SK-N-SH (cell line): ENCODE measurements at regions not wholly inside any gene's neighbourhood (a gene's known extent, or its start where the extent isn't known, plus 50 kb on each side); places are given as distances from the start of the nearest gene placed in this dataset.

Source experiments
- CTCF ChIA-PET: fragments of 300-600, 350-600 bp; formaldehyde crosslinking; extraction: SDS; loops from one replicate; lab custom pipeline; 2021; lab: Yijun Ruan, JAX
- POLR2A ChIA-PET: fragments of 350-600 bp; sonication (Branson Sonifier 250); formaldehyde crosslinking; extraction: SDS; loops from one replicate; lab custom pipeline; 2020; ENCODE audit warnings: antibody characterized with exemption, inconsistent platforms; lab: Yijun Ruan, JAX
- DNase-seq: peaks from one replicate; pipeline ENCODE4 v3.0.0; 2012
- H2AFZ ChIP-seq: fragments of 200-600 bp; sonication (generic); 2 replicates; pipeline ENCODE4 v1.8.1; 2016; ENCODE audit warnings: antibody characterized with exemption, mild to moderate bottlenecking, low read depth
- H3F3A ChIP-seq: fragments of 200-600 bp; sonication (generic); replicated peaks from 2 replicates; pipeline ENCODE3; 2016; ENCODE audit warnings: antibody characterized with exemption, mild to moderate bottlenecking; ENCODE audit not compliant: insufficient read depth
- H3K27ac ChIP-seq, 2 experiments: fragments of 200-500 bp in 1 of 2; fragments of 200-600 bp in 1 of 2; sonication (Bioruptor generic) in 1 of 2; sonication (generic), shearing (Covaris generic) in 1 of 2; 2 replicates each; pipeline versions ENCODE4 v1.5.1 to v1.6.1; 2014 to 2016; ENCODE audit warnings: low read depth in 2 of 2, inconsistent platforms in 1 of 2, low read length in 1 of 2, mild to moderate bottlenecking in 1 of 2, mixed read lengths in 1 of 2
- H3K27me3 ChIP-seq: fragments of 200-600 bp; sonication (generic), shearing (Covaris generic); 2 replicates; pipeline ENCODE4 v1.6.1; 2016; ENCODE audit warnings: mixed run types; ENCODE audit not compliant: insufficient read depth
- H3K36me3 ChIP-seq, 2 experiments: fragments of 200-500 bp in 1 of 2; fragments of 200-600 bp in 1 of 2; sonication (Bioruptor generic) in 1 of 2; sonication (generic) in 1 of 2; replicated peaks in 1 of 2; 2 replicates each; pipeline versions ENCODE3 to v1.5.1; 2014 to 2016; ENCODE audit warnings: low read length in 1 of 2, mild to moderate bottlenecking in 1 of 2; ENCODE audit not compliant: insufficient read depth in 2 of 2, control insufficient read depth in 1 of 2
- H3K4me1 ChIP-seq, 2 experiments: fragments of 200-500 bp in 1 of 2; fragments of 200-600 bp in 1 of 2; sonication (Bioruptor generic) in 1 of 2; sonication (generic), shearing (Covaris generic) in 1 of 2; 2 replicates each; pipeline versions ENCODE4 v1.5.1 to v1.6.1; 2014 to 2016; ENCODE audit warnings: low read depth in 1 of 2, low read length in 1 of 2, mixed run types in 1 of 2; ENCODE audit not compliant: insufficient read depth in 2 of 2, control insufficient read depth in 1 of 2
- H3K4me2 ChIP-seq: fragments of 200-600 bp; sonication (generic), shearing (Covaris generic); 2 replicates; pipeline ENCODE4 v1.6.1; 2017; ENCODE audit warnings: mixed run types
- H3K4me3 ChIP-seq, 2 experiments: fragments of 200-500 bp in 1 of 2; fragments of 200-600 bp in 1 of 2; sonication (Bioruptor generic) in 1 of 2; sonication (generic), shearing (Covaris generic) in 1 of 2; 2 replicates each; pipeline versions ENCODE4 v1.5.1 to v1.8.1; 2014 to 2016; ENCODE audit warnings: low read depth in 2 of 2, inconsistent platforms in 1 of 2, low read length in 1 of 2, mild to moderate bottlenecking in 1 of 2, mixed read lengths in 1 of 2, moderate library complexity in 1 of 2
- H3K79me2 ChIP-seq: fragments of 200-600 bp; sonication (generic); 2 replicates; pipeline ENCODE4 v1.8.1; 2017; ENCODE audit warnings: mild to moderate bottlenecking; ENCODE audit not compliant: insufficient read depth
- H3K9ac ChIP-seq: fragments of 200-600 bp; sonication (generic); 2 replicates; pipeline ENCODE4 v1.6.1; 2017; ENCODE audit warnings: mixed run types
- H3K9me2 ChIP-seq: fragments of 200-600 bp; sonication (generic); 2 replicates; pipeline ENCODE4 v1.6.1; 2017; ENCODE audit warnings: mixed run types
- H3K9me3 ChIP-seq: fragments of 200-600 bp; sonication (generic); 2 replicates; pipeline ENCODE4 v1.6.1; 2017; ENCODE audit warnings: mixed run types, mild to moderate bottlenecking, moderate library complexity
- H4K20me1 ChIP-seq: fragments of 200-600 bp; sonication (generic); 2 replicates; pipeline ENCODE4 v1.6.1; 2017; ENCODE audit warnings: mild to moderate bottlenecking, mixed run types; ENCODE audit not compliant: insufficient read depth
- CHD2 ChIP-seq: fragments of 150-350 bp; IDR thresholded peaks from 2 replicates; pipeline ENCODE4 v1.6.1; 2018; ENCODE audit warnings: low read length; ENCODE audit not compliant: partially characterized antibody
- CTCF ChIP-seq: fragments of 200-600 bp; sonication (generic); IDR thresholded peaks from 2 replicates; pipeline ENCODE4 v1.6.1; 2017; ENCODE audit warnings: antibody characterized with exemption, mild to moderate bottlenecking, moderate library complexity
- ELF1 ChIP-seq: IDR thresholded peaks from 2 replicates; pipeline ENCODE4 v1.4.0; 2012
- EP300 ChIP-seq, 2 experiments: IDR thresholded peaks; 2 replicates each; pipeline versions ENCODE4 v1.4.0 to v1.6.1; 2012; ENCODE audit warnings: borderline replicate concordance in 1 of 2, low read depth in 1 of 2, low read length in 1 of 2
- FOXM1 ChIP-seq: IDR thresholded peaks from 2 replicates; pipeline ENCODE4 v1.4.0; 2012; ENCODE audit warnings: low read depth, mild to moderate bottlenecking
- GABPA ChIP-seq: IDR thresholded peaks from 2 replicates; pipeline ENCODE4 v1.4.0; 2012; ENCODE audit warnings: low read depth, mild to moderate bottlenecking
- GATA2 ChIP-seq: sonication (generic); formaldehyde crosslinking; IDR thresholded peaks from 2 replicates; pipeline ENCODE4 v1.5.0; 2020; ENCODE audit warnings: mild to moderate bottlenecking, missing genetic modification reagents
- JUND ChIP-seq: IDR thresholded peaks from 2 replicates; pipeline ENCODE4 v1.4.0; 2012
- MAX ChIP-seq: IDR thresholded peaks from 2 replicates; pipeline ENCODE4 v1.4.0; 2012; ENCODE audit warnings: low read depth
- MXI1 ChIP-seq: IDR thresholded peaks from 2 replicates; pipeline ENCODE4 v1.6.1; 2012; ENCODE audit warnings: mild to moderate bottlenecking, low read depth, low read length, improper control_type of control experiment
- NFIC ChIP-seq: IDR thresholded peaks from 2 replicates; pipeline ENCODE4 v1.4.0; 2012; ENCODE audit warnings: borderline replicate concordance
- NRF1 ChIP-seq: IDR thresholded peaks from 2 replicates; pipeline ENCODE4 v1.6.1; 2012; ENCODE audit warnings: low read depth, mild to moderate bottlenecking, low read length
- PBX3 ChIP-seq: IDR thresholded peaks from 2 replicates; pipeline ENCODE4; 2012
- POLR2AphosphoS5 ChIP-seq: IDR thresholded peaks from 2 replicates; pipeline ENCODE4 v1.6.1; 2012; ENCODE audit warnings: low read depth, low read length
- RAD21 ChIP-seq: IDR thresholded peaks from 2 replicates; pipeline ENCODE4 v1.6.1; 2012; ENCODE audit warnings: mild to moderate bottlenecking, low read length
- RCOR1 ChIP-seq: fragments of 150-350 bp; IDR thresholded peaks from 2 replicates; pipeline ENCODE4 v1.6.1; 2017; ENCODE audit warnings: antibody characterized with exemption, low read length
- RXRA ChIP-seq: IDR thresholded peaks from 2 replicates; pipeline ENCODE4 v1.4.0; 2012; ENCODE audit warnings: low read depth, mild to moderate bottlenecking, borderline replicate concordance
- SIN3A ChIP-seq: IDR thresholded peaks from 2 replicates; pipeline ENCODE4 v1.6.1; 2012; ENCODE audit warnings: low read depth, mild to moderate bottlenecking, low read length, moderate library complexity, borderline replicate concordance
- SMC3 ChIP-seq: IDR thresholded peaks from 2 replicates; pipeline ENCODE4 v1.6.1; 2012; ENCODE audit warnings: low read depth, low read length, improper control_type of control experiment
- TAF1 ChIP-seq: IDR thresholded peaks from 2 replicates; pipeline ENCODE4 v1.6.1; 2012; ENCODE audit warnings: low read depth, mild to moderate bottlenecking, low read length, moderate library complexity, borderline replicate concordance
- TCF12 ChIP-seq: IDR thresholded peaks from 2 replicates; pipeline ENCODE4 v1.4.0; 2012
- TEAD4 ChIP-seq: IDR thresholded peaks from 2 replicates; pipeline ENCODE4 v1.4.0; 2012; ENCODE audit warnings: mild to moderate bottlenecking, borderline replicate concordance; ENCODE audit not compliant: insufficient read depth
- USF2 ChIP-seq: fragments of 150-350 bp; IDR thresholded peaks from 2 replicates; pipeline ENCODE4 v1.6.1; 2017; ENCODE audit warnings: antibody characterized with exemption, low read length, low read depth, borderline replicate concordance
- WGBS: methylation state at CpG from one replicate; pipeline ENCODE4 v1.1.6; 2017; ENCODE audit warnings: low lambda C conversion rate; 5-methylcytosine and 5-hydroxymethylcytosine counted together

GRCh38 chr2:144079803-144080202, 440.1 kb downstream of the ZEB2 start:
- H4K20me1 ChIP-seq = no peaks in the 10 kb centered on the region
- no peak for DNase-seq
- peak overlapping the region in 1 of 2 experiments; percentile 90; a peak in 1 of 4 replicates for H3K27ac ChIP-seq
- no peak overlapping the region for H3K4me3 ChIP-seq
- H3K27me3 ChIP-seq = no peaks in the 10 kb centered on the region
- H2AFZ ChIP-seq = no peak overlapping the region
- H3K79me2 ChIP-seq = no peaks in the 10 kb centered on the region
- H3K4me1 ChIP-seq = peaks cover 31 to 32% of the 10 kb centered on the region in 2 experiments; a peak in 3 of 4 replicates
- no peak for TF ChIP-seq CHD2
- TF ChIP-seq NRF1 = no peak
- TF ChIP-seq RAD21 = no peak
- TF ChIP-seq CTCF = no peak
- no peak for TF ChIP-seq TEAD4
- no peak for TF ChIP-seq USF2
- no peak for TF ChIP-seq RXRA
- no peak for TF ChIP-seq PBX3
- no peak for TF ChIP-seq MAX
- TF ChIP-seq MXI1 = no peak
- H3F3A ChIP-seq = peaks cover 26% of the 10 kb centered on the region
- POLR2A ChIA-PET = no interaction called here
- no peak overlapping the region for H3K4me2 ChIP-seq
- no peak overlapping the region for H3K9ac ChIP-seq
- H3K9me2 ChIP-seq = no peaks in the 10 kb centered on the region
- no peaks in the 10 kb centered on the region for H3K9me3 ChIP-seq
- CTCF ChIA-PET = no interaction called here
- H3K36me3 ChIP-seq = no peaks in the 10 kb centered on the region

- Histone ChIP-seq H3K4me2 (0 out of 2 replicates have a peak overlapping the region, but pooled peaks have one; percentile 41), H3K27ac (peak overlapping the region; percentile 2 to 90; a peak in 3 of 4 replicates), H3K9me2 (no peaks in the 10 kb centered on the region), H3F3A (peaks cover 19% of the 10 kb centered on the region), H3K4me3 (no peak overlapping the region), H4K20me1 (no peaks in the 10 kb centered on the region), H3K79me2 (no peaks in the 10 kb centered on the region), H3K4me1 (peaks cover 30 to 32% of the 10 kb centered on the region in 2 experiments; a peak in 3 of 4 replicates), H3K9ac (no peak overlapping the region), H3K27me3 (no peaks in the 10 kb centered on the region), H2AFZ (peak overlapping the region; percentile 64; the same call in 1 of the 2 replicates), H3K36me3 (no peaks in the 10 kb centered on the region), H3K9me3 (no peaks in the 10 kb centered on the region)
- peak; percentile 33 for DNase-seq
- CTCF ChIA-PET = interaction anchor here (0.8 kb wide), 1 partner anchor 125 kb away, joined by 3 read pairs; no protein-coding TSS in a partner anchor
- WGBS = 30% methylated on average over 3 of the region's 3 CpGs
- POLR2A ChIA-PET = no interaction called here
- TF ChIP-seq TAF1 (no peak), NFIC (peak; percentile 52; the same call in 1 of the 2 replicates), SIN3A (no peak), NRF1 (no peak), GATA2 (CRISPR knock-in tag) (peak; percentile 87), POLR2AphosphoS5 (peak; percentile 48; the same call in 1 of the 2 replicates), ELF1 (no peak), TCF12 (peak; percentile 39; the same call in 1 of the 2 replicates), RCOR1 (peak; percentile 92), FOXM1 (no peak), JUND (peak; percentile 1; the same call in 1 of the 2 replicates), PBX3 (no peak; the same call in 1 of the 2 replicates), MXI1 (0 out of 2 replicates have a peak, but pooled peaks have one; percentile 24), GABPA (no peak), EP300 (IDR thresholded peaks at IDR 0.05; ENCODE audit: borderline replicate concordance in 1 of 2, low read depth in 1 of 2, low read length in 1 of 2) (peak; percentile 26 to 95; a peak in 2 of 4 replicates), SMC3 (0 out of 2 replicates have a peak, but pooled peaks have one; percentile 3), RAD21 (peak; percentile 45)
Observed at GRCh38 chr2:144078802-144079724, 440.9 kb downstream of the ZEB2 start.
